Fibroblast of upper back skin (primary cell): ENCODE measurements at regions not wholly inside any gene's neighbourhood (a gene's known extent, or its start where the extent isn't known, plus 50 kb on each side); places are given as distances from the start of the nearest gene placed in this dataset.

Experiments
- DNase-seq: peaks from one replicate; pipeline ENCODE4 v3.0.0-alpha.2; 2013

GRCh38 chr2:79453918-79454317 lies 58.9 kb upstream of the CTNNA2 start:
- DNase-seq = no peak

DNA sequence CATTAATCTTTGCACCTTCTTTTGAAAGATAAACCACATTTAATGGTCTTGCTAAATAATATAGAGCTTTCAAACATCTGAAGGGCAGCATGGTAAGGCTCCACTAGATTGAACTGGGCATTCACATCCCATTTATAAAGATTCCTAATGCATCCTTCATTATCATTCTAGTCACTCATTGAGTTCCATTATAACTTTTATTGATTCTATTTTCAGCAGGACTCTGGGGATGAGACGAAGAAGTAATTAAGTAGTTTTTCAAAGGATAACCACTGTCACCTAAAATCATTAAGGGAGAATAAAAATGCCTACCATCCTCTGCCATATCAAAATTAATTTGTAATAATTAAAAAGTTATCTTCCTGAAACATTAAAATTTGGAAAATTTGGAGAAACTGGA lies 60.2 kb upstream of the CTNNA2 start:
- DNase-seq = no peak

GRCh38 chr2:79447463-79447862 lies 65.4 kb upstream of the CTNNA2 start:
- no peak for DNase-seq

GRCh38 chr2:79446313-79446712 lies 66.5 kb upstream of the CTNNA2 start:
- no peak for DNase-seq

DNA sequence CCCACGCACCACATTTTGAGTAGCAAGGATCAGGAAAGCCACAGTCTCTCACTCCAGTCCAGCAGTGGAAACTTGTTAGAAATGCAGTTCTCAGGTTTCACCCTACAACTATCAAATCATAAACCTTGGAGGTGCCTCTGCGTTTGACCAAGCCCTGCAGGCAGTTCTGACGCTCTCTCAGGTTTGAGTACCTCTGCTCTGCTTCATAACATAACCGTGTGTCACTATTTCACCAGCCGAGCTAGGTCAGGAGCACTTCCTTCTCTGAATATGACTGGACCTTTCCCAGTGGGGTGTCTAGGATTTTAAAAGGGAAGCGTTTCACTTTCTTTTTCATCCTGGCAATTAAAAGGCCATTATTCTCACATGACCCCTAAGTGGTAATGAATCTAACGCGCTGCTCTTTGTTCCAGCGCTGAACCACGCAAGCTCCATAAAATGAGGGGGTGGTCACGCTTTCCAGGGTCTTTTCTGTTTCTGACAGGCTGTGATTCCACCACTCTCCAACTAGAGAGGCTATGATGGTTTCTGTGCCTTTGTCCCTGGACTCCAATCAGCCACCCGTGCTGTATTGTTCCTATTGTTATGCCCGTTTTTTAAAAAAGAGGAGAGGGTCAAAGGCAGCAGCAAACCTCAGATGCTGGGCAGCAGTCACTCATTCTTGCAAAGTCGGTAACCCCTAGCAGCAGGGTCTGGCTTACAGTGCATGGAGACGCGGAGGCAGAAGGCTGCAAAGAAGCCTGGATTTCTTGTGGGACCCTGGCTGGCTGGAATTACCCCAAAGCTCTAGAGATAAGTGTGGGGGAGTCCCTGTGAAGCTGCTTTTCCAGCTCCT lies 75.2 kb upstream of the CTNNA2 start:
- DNase-seq = no peak

- no peak for DNase-seq
Observed at GRCh38 chr2:79434362-79434761, 78.5 kb upstream of the CTNNA2 start.

DNA sequence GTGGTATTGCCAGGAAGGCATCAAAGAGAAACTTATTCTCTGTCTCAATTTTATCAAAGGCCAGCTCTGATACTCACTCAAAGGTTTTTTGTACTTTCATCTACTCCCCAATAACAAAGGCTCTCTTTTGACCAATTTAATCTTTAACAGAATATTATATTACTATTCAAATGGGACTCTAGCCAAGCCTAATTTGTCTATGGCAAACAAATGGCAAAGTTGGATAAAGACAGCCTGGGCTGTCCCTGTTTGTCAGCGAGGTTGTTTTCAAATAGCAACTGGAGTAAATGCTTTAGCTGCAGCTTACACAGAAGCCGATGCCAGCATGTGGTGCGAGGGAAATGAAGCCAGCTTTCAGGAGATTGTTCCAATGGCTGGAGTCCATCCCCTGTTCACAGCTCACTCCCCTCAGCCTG lies 80.1 kb upstream of the CTNNA2 start:
- no peak for DNase-seq

- DNase-seq = no peak
Observed at GRCh38 chr2:79428745-79429144, 84.1 kb upstream of the CTNNA2 start.

GRCh38 chr2:79414690-79415089 lies 98.2 kb upstream of the CTNNA2 start:
- DNase-seq = no peak

- no peak for DNase-seq
Observed at GRCh38 chr2:79394485-79394859, 118.4 kb upstream of the CTNNA2 start.

DNA sequence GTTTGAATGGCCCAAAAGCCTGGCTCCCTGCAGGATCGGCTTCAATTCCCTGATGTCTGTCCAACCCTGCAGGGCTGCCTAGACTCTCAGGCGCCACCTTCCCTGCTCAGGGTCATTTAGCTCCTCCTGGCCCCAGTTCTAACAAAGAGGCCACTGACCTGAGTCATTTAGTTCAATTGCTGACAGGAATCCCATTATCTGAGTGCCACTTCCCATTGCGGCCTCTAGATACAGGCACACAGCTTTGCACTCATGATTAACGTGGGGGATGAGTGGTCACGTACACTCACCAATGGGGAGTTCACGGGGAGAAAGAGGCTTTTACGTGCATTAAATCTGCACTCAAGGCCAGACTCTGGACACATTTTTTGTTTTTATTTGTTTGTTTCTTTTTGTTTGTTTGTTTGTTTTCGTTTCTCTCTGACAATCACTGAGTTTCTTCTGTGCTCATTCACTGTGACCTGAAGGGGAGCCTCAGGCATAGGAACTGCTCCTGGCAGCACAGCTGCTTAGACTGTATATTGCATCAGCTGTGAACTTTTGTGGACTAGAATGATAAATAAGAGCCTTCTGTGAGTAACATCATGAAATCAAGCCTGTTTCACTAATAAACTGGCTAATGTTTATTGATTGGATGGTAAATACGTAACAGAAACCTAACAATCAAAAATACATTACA lies 118.9 kb upstream of the CTNNA2 start:
- no peak for DNase-seq

GRCh38 chr2:79393107-79393685 lies 119.7 kb upstream of the CTNNA2 start:
- DNase-seq = no peak

- no peak for DNase-seq
Observed at GRCh38 chr2:79389481-79389880, 123.4 kb upstream of the CTNNA2 start.

DNA sequence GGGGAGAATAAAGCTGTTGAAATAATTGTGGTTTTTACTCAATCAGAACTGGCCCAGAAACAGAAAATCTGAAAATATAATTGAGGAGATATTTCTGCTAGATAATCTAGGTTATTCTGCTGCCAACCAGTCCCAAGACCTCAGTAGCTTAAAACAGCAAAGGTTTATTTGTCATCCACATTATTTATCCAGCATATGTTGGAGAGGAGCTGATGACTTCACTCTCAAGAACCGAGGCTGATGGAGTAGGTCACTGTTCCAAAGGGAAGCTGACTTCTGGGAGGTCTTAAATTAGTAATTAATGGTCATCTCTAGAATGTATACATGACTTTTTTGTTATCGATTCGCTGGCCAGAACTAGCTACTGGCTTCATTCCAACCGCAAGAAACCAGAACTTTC lies 124.8 kb upstream of the CTNNA2 start:
- DNase-seq = no peak

GRCh38 chr2:79387431-79387830 lies 125.4 kb upstream of the CTNNA2 start:
- no peak for DNase-seq

GRCh38 chr2:79383681-79384080 lies 129.2 kb upstream of the CTNNA2 start:
- no peak for DNase-seq

DNA sequence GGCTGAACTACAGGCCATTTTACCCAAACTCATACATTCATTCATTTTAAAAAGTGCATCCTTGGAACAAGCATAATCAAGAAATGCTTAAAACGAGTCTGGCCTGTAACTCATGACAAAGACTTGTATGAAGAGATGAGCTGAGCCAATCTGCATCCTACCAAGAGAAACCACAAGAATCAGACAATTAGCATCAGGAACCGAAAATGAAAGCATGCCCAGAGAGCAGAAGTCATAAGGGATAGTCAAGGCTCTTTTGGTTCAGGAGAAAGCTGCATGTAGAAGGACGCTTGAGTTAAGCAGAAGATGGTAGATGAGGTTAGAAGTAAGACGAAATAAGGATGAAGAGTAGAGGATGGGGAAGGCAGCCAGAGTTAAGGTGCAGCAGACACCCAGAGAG lies 137.0 kb upstream of the CTNNA2 start:
- DNase-seq = no peak

- no peak for DNase-seq
Observed at GRCh38 chr2:79373358-79374130, 139.3 kb upstream of the CTNNA2 start.

GRCh38 chr2:79370976-79371538 lies 141.8 kb upstream of the CTNNA2 start:
- DNase-seq = no peak

DNA sequence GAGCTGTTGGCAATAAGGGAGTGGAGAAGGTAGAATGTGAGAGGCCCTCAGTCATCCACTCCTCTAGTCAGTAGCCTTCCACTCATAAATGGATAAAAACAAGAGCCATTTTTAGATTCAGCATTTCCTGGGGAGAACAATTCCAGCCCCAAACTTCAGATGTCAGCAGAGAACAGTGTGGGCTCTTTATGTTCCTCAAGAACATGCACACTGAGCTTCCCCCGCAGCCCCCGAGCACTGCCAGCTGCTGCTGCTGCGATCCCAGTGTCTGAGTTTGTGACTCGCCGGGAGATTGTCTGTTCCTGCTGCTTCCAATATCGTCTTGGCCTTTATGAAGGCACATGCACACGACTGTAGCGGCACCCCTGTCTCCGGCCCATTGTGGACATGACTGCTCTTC lies 143.7 kb upstream of the CTNNA2 start:
- DNase-seq = no peak

DNA sequence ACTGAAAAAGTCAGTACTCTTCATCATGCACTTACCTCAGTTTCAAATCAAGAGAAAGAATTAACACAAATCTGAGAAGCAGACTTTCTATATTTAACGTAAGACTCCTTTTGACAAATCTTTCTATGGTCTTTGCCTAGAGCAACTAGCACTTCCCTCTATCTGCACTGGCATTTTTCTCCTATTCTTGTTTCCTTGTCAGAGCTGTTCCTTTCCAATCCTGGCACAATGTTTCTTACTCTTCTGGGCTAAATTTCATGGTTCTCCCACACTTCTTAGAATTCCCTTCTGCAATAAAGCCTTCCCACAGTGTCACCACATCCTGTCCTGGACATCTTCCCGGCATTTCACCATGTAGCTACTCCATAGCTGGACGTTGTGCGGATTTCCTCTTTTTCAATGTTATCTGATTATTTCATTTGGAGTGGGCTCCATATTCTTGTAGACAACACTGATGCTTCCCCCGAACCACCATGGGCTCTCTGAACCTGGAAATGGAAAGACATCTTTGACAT lies 144.7 kb upstream of the CTNNA2 start:
- no peak for DNase-seq

DNA sequence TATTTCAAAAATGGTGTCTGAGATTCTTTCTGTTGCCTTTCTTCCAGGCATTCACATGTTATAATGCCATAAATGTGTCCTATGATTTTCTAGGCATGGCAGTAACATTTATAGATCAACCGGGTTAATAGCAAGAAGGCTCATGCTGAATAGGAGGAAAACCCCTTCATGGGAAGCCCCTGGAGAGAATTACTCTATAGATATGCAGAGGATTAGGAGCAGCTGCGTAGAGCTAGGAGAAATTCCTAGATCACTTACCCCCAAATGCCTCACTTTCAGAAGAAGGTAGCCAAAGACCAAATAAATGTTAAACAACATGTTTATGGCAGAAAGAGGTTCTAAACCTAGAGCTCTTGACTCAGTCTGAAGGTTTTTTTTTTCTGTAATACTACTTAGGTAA lies 153.4 kb upstream of the CTNNA2 start:
- no peak for DNase-seq

DNA sequence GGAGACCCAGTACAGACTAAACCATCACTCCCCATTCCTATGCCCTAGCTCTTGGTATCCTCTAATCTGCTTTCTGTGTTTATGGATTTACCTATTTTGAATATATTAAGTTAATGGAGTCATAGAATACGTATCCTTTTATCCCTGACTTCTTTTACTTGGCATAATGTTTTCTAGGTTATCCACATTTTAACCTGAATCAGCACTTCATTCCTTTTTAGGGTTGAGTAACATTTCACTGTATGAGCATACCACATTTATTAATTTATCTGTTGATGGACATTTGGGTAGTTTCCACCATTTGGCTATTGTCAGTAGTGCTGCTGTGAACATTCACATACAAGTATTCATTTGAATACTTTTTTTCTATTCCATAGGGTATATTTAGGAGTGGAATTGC lies 157.3 kb upstream of the CTNNA2 start:
- no peak for DNase-seq
